Epithelial cell of esophagus (primary cell): ENCODE measurements at regions not wholly inside any gene's neighbourhood (a gene's known extent, or its start where the extent isn't known, plus 50 kb on each side); places are given as distances from the start of the nearest gene placed in this dataset.

ENCODE experiments used
- DNase-seq: peaks from one replicate; pipeline ENCODE4 v3.0.0; 2010; ENCODE audit warnings: low read depth
- H3K4me3 ChIP-seq: 2 replicates; pipeline ENCODE4 v1.5.1; 2011; ENCODE audit warnings: mild to moderate bottlenecking, low read length, control low read depth
- CTCF ChIP-seq: IDR thresholded peaks from 2 replicates; pipeline ENCODE4 v1.5.1; 2011; ENCODE audit warnings: low read depth, mild to moderate bottlenecking, low read length, control low read depth, inconsistent platforms; ENCODE audit not compliant: insufficient read depth; ENCODE audit errors: missing control alignments

- H3K4me3 ChIP-seq, result no peak overlapping the region
- TF ChIP-seq CTCF, result no peak
- no peak for DNase-seq
Measured at GRCh38 chr3:150306083-150306482, 102.0 kb upstream of the TSC22D2 start.

DNA sequence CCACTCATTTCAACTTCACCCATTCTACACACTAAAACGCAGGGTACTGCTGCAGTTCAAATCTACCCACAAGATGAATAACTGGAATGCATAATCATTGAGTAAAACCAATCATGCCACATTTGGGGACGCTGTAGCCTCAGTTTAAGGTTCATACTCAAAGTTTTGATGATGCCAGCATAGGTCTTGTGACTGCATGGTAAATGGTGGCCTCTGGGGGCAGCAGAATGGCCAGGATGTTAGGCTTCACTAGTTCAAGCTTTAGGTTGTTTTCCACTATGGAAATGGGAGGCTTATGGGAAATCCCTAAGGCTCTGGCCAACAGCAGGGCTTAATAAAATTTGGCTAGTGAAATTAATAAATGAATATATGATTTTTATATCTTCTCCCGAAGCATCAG is 104.3 kb upstream of the TSC22D2 start:
- DNase-seq, result no peak
- no peak overlapping the region for H3K4me3 ChIP-seq
- peak; percentile 31 for TF ChIP-seq CTCF

GRCh38 chr3:150302246-150302645 is 105.9 kb upstream of the TSC22D2 start:
- DNase-seq, result no peak
- TF ChIP-seq CTCF, result no peak
- no peak overlapping the region for H3K4me3 ChIP-seq

DNA sequence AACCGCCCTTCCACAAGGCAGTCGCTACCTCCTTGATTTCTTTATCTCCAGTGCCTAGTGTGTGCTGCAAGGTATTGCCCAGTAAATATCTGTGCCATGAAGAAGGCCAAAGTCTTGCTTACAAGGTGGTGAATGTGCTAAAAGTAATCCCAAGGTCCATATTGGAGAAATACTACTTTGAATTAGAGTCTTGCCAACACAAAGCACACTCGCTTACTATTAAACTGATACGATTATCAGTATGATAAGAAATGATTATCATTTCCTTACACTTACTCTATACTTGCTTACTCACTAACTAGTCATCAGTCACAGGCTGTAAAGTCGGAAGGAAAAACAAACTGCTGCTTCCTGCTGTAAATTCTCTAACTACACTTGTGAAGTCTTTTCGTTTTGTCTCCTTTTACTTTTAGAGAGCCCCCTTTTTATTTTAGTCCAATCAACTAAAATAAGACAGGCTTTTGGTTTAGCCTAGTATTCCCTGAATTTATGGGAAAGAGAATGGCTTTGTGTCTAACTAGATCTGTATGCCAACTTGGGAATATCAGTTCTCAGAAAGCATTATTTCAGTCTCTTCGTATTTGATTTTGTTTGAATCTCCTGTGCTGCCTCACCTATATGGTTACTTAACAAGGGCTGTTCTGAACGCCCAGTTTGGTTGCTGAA is 107.1 kb upstream of the TSC22D2 start:
- DNase-seq, result peak; percentile 64
- no peak for TF ChIP-seq CTCF
- H3K4me3 ChIP-seq, result no peak overlapping the region

GRCh38 chr3:150300388-150300787 is 107.7 kb upstream of the TSC22D2 start:
- no peak for TF ChIP-seq CTCF
- DNase-seq, result peak; percentile 77
- H3K4me3 ChIP-seq, result no peak overlapping the region

DNA sequence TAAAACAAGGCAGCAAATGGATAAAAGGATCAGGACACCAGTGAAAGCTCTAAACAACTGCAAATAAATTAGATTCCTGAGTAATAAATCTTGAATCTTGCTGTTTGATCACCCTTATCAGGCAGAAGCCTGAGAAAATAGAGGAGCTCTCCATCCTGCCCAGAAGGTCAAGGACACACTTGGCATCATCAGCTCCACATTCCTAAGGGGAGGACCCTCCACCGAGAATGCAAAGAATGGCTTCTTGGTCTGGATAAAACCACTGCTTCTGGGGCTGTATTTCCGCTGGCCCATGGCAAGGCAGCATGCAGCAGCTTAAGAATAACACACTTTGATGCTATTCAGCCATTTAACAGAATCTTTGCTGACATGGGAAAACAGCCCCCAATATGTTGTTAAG is 108.9 kb upstream of the TSC22D2 start:
- DNase-seq, result no peak
- H3K4me3 ChIP-seq, result no peak overlapping the region
- TF ChIP-seq CTCF, result no peak

DNA sequence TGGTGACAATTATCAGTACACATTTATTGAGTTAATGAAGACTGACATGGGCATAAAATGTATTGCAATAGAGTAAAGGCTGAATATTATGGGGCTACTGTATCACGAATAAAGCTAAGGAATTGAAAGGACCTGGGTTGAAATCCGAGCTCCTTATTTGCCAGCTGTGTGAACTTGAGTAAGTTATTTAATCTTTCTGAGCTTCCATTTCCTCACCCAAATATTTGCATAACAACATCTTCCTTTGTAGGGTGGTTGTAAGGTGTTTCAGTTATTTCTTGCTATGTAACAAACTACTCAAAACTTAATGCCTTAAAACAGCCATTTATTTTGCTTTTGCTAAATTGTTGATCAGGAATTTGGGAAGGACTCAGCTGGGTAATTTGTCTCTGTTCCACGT is 111.1 kb upstream of the TSC22D2 start:
- no peak overlapping the region for H3K4me3 ChIP-seq
- TF ChIP-seq CTCF, result no peak
- DNase-seq, result no peak
